GM12872 (cell line): ENCODE measurements at regions not wholly inside any gene's neighbourhood (a gene's known extent, or its start where the extent isn't known, plus 50 kb on each side); places are given as distances from the start of the nearest gene placed in this dataset.
A peak's percentile ranks its signal among the peaks of the same experiment; 100 is the strongest.

Experiments used
- TF ChIP-seq, protein P1 (sequence below): IDR thresholded peaks from 3 replicates; pipeline ENCODE4 v1.5.1; 2011; ENCODE audit warnings: low read depth, mild to moderate bottlenecking, low read length, moderate library complexity; ENCODE audit not compliant: insufficient read depth

DNA sequence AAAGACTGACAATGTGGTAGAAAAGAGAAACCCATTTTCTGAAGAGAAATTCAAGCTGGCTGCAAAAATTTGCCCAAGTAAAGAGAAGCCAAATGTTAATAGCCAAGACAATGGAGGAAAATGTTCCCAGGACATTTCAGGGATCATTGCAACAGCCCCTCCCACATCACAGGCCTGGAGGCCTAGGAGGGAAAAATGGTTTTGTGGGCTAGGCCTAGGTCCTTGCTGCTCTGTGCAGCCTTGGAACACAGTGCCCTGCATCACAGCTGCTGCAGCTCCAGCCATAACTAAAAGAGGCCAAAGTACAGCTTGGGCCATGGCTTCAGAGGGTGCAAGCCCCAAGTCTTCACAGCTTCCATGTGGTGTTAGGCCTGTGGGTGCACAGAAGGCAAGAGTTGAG, 332.4 kb upstream of the LRIG3 start:
- TF ChIP-seq, protein P1, sequence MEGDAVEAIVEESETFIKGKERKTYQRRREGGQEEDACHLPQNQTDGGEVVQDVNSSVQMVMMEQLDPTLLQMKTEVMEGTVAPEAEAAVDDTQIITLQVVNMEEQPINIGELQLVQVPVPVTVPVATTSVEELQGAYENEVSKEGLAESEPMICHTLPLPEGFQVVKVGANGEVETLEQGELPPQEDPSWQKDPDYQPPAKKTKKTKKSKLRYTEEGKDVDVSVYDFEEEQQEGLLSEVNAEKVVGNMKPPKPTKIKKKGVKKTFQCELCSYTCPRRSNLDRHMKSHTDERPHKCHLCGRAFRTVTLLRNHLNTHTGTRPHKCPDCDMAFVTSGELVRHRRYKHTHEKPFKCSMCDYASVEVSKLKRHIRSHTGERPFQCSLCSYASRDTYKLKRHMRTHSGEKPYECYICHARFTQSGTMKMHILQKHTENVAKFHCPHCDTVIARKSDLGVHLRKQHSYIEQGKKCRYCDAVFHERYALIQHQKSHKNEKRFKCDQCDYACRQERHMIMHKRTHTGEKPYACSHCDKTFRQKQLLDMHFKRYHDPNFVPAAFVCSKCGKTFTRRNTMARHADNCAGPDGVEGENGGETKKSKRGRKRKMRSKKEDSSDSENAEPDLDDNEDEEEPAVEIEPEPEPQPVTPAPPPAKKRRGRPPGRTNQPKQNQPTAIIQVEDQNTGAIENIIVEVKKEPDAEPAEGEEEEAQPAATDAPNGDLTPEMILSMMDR: no peak

- TF ChIP-seq, protein P1: no peak
These were observed 330.5 kb upstream of the LRIG3 start for GRCh38 chr12:59250766-59251165.

- TF ChIP-seq, protein P1: no peak
These were observed 319.7 kb upstream of the LRIG3 start for GRCh38 chr12:59240048-59240447.

DNA sequence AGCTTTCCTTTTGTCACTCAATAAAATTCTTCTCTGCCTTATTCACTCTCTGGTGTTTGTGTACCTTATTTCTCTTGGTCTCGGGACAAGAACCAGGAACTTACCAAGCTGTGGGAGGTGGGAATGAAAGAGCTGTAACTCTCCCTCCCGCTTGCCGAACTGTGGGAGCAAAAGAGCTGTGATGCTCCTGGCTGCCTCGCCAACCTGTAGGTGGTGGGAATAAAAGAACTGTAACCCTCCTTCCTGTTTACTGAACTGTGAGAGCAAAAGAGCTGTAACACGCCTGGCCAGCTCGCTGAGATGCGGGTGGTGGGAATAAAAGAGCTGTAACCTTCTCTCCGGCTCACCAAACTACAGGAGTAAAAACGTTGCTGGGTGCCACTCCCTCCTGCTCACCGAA, 314.1 kb upstream of the LRIG3 start:
- TF ChIP-seq, protein P1: no peak

DNA sequence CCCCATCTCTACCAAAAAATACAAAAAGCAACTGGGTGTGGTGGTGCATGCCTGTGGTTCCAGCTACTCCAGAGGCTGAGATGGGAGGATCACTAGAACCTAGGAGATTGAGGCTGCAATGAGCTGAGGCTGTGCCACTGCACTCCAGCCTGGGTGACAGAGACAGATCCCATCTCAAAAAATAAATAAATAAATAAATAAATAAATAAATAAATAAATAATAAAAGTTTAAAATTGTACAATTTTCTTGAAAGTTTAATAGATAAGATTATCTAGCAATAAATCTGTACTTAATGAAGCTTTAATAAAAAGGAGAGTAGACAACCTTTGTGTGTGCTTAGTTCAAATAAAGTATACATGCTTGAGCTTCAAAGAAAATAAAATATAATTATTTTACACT, 310.0 kb upstream of the LRIG3 start:
- TF ChIP-seq, protein P1: no peak

- TF ChIP-seq, protein P1: no peak
These were observed 298.8 kb upstream of the LRIG3 start for GRCh38 chr12:59219148-59219547.

- TF ChIP-seq, protein P1: no peak
These were observed 276.7 kb upstream of the LRIG3 start for GRCh38 chr12:59196989-59197388.

DNA sequence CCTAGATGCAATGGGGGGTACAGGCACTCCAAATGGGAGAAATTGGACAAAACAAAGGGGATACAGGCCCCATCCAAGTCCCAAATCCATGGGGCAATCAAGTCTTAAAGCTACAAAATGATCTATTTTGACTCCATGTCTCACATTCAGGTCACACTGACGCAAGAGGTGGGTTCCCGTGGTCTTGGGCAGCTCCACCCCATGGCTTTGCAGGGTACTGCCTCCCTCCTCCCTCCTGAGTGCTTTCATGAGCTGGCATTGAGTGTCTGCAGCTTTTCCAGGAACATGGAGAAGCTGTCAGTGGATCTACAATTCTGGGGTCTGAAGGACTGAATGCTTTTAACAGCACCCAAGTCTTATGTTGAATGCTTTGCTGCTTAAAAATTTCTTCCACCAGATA, 274.5 kb upstream of the LRIG3 start:
- TF ChIP-seq, protein P1: 0 out of 3 replicates have a peak, but pooled peaks have one; percentile 18
